HG03442 (cell line): ENCODE measurements at regions not wholly inside any gene's neighbourhood (a gene's known extent, or its start where the extent isn't known, plus 50 kb on each side); places are given as distances from the start of the nearest gene placed in this dataset.
A peak's percentile ranks its signal among the peaks of the same experiment; 100 is the strongest.
"Not testable (repeated sequence)": the region's sequence is repeated elsewhere in the genome, so short reads cannot be mapped to it uniquely, and the experiment has no call there.

Experiments
- ATAC-seq: cut with Tn5 transposase; IDR thresholded peaks from one replicate; pipeline ENCODE4 v1.9.1; 2021; ENCODE audit warnings: mild to moderate bottlenecking, moderate library complexity; ENCODE audit not compliant: unreplicated experiment

- peak; percentile 88 for ATAC-seq
These were observed 93.0 kb downstream of the CRLF3 start for GRCh38 chr17:30731210-30732132.

GRCh38 chr17:30730837-30731209 lies 93.7 kb downstream of the CRLF3 start:
- ATAC-seq: not testable (repeated sequence)

- not testable (repeated sequence) for ATAC-seq
These were observed 94.2 kb downstream of the CRLF3 start for GRCh38 chr17:30730171-30730836.

- ATAC-seq: not testable (repeated sequence)
These were observed 94.9 kb downstream of the CRLF3 start for GRCh38 chr17:30729471-30730170.

- ATAC-seq: not testable (repeated sequence)
These were observed 97.0 kb downstream of the CRLF3 start for GRCh38 chr17:30727517-30727916.

GRCh38 chr17:30726734-30727133 lies 97.8 kb downstream of the CRLF3 start:
- ATAC-seq: not testable (repeated sequence)

- ATAC-seq: not testable (repeated sequence)
These were observed 98.2 kb downstream of the CRLF3 start for GRCh38 chr17:30726310-30726709.

- not testable (repeated sequence) for ATAC-seq
These were observed 100.3 kb downstream of the CRLF3 start for GRCh38 chr17:30724034-30724650.

GRCh38 chr17:30722114-30722780 lies 102.2 kb downstream of the CRLF3 start:
- not testable (repeated sequence) for ATAC-seq

- not testable (repeated sequence) for ATAC-seq
These were observed 103.5 kb downstream of the CRLF3 start for GRCh38 chr17:30720971-30721370.

GRCh38 chr17:30720013-30720471 lies 104.5 kb downstream of the CRLF3 start:
- no peak for ATAC-seq

- ATAC-seq: not testable (repeated sequence)
These were observed 105.1 kb downstream of the CRLF3 start for GRCh38 chr17:30719131-30719973.

- not testable (repeated sequence) for ATAC-seq
These were observed 105.8 kb downstream of the CRLF3 start for GRCh38 chr17:30718691-30719090.

- not testable (repeated sequence) for ATAC-seq
These were observed 106.4 kb downstream of the CRLF3 start for GRCh38 chr17:30718099-30718447.

GRCh38 chr17:30717291-30718098 lies 107.0 kb downstream of the CRLF3 start:
- ATAC-seq: no peak

- ATAC-seq: no peak
These were observed 107.8 kb downstream of the CRLF3 start for GRCh38 chr17:30716461-30717290.

- ATAC-seq: not testable (repeated sequence)
These were observed 109.5 kb downstream of the CRLF3 start for GRCh38 chr17:30714825-30715622.
